GM19395 (cell line): ENCODE measurements at regions not wholly inside any gene's neighbourhood (a gene's known extent, or its start where the extent isn't known, plus 50 kb on each side); places are given as distances from the start of the nearest gene placed in this dataset.
"Not testable (repeated sequence)": the region's sequence is repeated elsewhere in the genome, so short reads cannot be mapped to it uniquely, and the experiment has no call there.

Experiments
- ATAC-seq: cut with Tn5 transposase; IDR thresholded peaks from one replicate; pipeline ENCODE4 v1.9.1; 2021; ENCODE audit warnings: mild to moderate bottlenecking, moderate library complexity; ENCODE audit not compliant: unreplicated experiment

GRCh38 chr6:92737983-92738382 lies 681.4 kb downstream of the EPHA7 start:
- no peak for ATAC-seq

- no peak for ATAC-seq
Observed at GRCh38 chr6:92723390-92723931, 695.9 kb downstream of the EPHA7 start.

GRCh38 chr6:92719773-92720172 lies 699.6 kb downstream of the EPHA7 start:
- no peak for ATAC-seq

DNA sequence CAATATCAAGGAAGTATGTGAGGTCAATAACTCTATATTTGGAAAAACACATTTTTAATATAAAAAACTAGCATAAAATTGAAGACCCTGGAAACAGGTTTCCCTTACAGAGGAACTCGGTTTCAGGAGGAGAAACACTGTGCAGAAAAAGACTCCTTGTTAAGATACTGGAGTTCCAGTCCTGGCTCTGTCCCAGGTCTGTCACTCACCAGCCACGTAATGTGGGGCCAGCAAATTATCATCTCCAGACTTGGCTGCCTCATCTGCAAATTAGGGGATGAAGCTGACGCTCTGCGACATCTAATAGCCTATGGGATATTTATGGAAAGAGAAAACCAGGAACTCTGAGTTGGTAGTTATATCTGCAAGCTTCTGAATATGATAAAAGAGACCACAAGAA lies 702.7 kb downstream of the EPHA7 start:
- ATAC-seq, result no peak

DNA sequence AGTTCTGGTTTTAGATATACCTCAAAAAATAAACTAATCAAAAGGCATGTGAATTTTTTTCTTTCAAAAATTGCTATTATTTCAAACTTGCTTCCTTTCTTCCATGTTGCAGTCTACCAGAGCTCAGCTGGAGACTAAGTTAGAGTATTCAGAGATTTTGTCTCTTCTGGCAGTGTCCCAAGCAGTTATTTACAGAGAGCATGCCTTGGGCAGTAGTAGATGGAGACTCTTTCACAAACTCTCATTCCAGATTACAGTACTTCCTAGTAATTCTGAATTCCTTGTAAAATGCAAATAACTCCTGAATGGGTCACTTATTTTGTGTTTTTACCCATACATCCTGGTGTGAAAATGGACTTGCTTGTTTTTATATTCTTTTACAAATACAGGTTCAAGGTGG lies 703.4 kb downstream of the EPHA7 start:
- no peak for ATAC-seq

- no peak for ATAC-seq
Observed at GRCh38 chr6:92714346-92714745, 705.0 kb downstream of the EPHA7 start.

DNA sequence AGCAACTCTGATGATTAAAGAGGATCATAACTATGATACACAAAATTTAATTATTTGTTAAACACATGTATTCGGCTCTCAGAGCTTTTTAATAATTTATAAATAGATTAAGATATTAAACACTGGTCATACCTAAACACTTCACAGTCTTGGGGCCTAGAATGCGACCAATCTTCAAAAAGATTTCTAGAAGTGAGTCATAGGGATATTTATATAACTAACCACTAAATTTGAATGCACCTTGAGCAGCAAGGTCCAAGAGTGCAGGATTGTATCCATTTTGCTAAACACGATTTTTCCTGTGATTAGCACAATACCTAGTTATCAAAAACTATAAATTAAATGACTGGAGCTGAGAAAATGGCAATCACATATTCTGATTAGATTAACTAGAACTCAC lies 709.3 kb downstream of the EPHA7 start:
- no peak for ATAC-seq

DNA sequence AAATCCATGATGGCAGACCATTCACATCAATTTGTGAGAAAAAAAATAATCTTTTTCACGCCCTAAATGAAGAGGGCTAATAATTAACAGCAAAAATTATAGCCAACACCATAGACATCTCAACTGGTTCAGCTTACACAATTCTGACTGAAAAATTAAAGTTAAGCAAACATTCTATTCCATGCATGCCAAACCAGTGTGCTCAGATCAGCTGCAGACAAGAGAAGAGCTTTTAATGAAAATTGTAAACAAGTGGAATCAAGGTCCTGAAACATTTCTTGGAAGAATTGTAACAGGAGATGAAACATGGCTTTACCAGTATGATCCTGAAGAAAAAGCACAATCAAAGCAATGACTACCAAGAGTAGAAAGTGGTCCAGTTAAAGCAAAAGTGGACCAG lies 710.4 kb downstream of the EPHA7 start:
- no peak for ATAC-seq

DNA sequence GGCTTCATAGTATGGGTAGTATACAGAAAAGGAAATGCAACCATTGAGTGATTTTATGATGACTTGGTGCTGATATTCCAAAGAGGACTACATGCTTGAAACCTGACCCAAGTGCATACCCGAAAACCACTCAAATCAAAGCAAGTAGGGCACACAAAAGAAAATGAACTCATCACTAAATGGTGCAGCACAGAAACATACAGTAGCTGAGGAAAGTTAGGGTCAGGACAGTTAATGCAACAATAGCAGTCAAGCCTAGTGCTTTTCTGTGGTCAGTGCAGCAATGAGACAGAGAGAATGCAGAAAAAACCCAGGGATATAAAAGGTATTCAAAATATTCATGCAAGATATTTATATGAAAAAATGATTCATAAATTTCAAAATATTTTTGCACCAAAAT lies 711.1 kb downstream of the EPHA7 start:
- ATAC-seq, result no peak

GRCh38 chr6:92706976-92707375 lies 712.4 kb downstream of the EPHA7 start:
- ATAC-seq, result no peak

DNA sequence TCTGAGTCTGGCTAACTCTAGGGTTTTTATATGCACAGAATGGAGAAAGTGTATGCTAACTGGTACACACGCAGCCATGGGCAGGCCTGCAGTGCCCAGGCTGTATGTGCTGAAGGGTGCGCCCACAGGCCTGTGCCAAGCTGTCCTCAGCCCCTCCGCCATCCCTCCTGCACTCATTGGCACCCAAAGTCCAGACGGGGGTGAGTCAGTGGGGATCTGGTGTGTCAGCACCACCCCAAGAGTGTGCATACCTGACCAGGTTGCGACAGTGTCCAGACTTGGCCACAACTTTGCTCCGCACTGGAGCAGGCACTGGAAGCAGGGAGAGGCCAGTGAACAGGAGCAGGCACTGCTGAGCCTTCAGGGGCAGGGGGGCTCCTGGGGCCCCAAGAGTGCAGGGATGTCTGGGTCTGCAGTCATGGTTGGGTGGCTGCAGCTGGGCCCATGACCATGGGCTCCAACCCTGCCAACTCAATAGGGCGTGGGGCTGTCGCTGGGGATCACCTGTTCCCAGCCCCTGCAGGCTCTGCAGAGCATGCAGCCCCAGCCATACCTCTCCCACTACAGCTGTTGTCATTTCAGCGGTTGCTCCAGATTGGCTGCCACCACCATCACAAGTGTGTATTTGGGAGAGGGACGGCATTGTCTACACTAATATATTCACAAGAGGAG lies 717.8 kb downstream of the EPHA7 start:
- ATAC-seq, result no peak

DNA sequence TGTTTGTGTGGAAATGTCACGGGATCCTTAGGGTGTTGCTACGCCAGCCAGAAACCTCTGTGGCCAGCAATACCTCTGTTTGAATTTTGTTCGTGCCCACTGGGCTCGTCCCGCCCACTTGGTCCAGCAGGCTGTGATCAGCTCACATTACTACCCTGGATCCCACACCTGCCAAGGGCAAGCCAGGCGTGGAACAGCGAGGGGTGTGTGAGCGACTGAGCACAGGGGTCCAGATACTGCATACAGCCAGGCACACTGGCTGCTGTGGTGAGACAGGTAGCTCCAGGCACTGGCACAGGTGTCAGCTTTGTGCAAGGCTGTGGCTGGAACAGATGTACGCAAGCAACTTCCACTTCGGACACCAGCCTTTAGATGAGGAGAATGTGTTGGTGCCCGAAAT lies 718.9 kb downstream of the EPHA7 start:
- no peak for ATAC-seq

GRCh38 chr6:92690997-92691599 lies 728.3 kb downstream of the EPHA7 start:
- no peak for ATAC-seq

DNA sequence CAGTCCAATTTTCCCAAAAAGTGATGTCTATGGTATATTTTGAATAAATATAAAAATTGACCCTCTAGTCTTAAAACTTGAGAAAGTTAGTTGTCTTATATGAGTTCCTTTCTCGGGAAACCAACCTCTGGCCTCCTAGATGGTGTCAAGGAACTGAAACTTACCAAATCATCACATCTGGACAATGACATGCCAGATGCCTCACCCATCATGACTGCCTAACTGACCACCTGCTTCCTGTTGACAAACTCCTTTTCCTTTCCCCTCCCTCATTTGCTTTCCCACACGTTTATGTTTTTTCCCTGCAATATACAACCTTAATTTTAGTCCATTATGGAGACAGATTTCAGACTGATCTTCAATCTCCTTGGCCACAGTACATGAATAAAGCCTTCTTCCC lies 731.0 kb downstream of the EPHA7 start:
- ATAC-seq, result no peak

GRCh38 chr6:92687278-92687677 lies 732.1 kb downstream of the EPHA7 start:
- ATAC-seq, result no peak

GRCh38 chr6:92684386-92684785 lies 735.0 kb downstream of the EPHA7 start:
- ATAC-seq, result no peak

DNA sequence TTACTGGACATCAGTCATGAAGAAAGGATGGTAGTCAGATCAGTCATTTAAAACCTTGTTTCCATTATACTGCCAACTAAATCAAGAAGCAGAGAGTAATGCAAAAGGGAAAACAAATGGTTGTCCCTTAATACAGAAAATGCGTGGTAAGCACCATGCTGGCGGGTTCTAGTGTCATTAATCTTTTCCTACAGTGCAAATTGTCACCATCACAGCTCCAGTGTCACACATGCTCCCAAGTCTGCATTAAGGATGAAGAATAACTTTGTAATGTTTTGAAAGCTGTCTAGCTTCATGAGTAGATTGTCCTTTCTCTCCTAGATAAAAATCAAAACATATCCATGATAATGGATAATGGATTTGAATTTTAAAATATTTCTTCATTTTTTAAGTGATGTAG lies 735.6 kb downstream of the EPHA7 start:
- ATAC-seq, result no peak

DNA sequence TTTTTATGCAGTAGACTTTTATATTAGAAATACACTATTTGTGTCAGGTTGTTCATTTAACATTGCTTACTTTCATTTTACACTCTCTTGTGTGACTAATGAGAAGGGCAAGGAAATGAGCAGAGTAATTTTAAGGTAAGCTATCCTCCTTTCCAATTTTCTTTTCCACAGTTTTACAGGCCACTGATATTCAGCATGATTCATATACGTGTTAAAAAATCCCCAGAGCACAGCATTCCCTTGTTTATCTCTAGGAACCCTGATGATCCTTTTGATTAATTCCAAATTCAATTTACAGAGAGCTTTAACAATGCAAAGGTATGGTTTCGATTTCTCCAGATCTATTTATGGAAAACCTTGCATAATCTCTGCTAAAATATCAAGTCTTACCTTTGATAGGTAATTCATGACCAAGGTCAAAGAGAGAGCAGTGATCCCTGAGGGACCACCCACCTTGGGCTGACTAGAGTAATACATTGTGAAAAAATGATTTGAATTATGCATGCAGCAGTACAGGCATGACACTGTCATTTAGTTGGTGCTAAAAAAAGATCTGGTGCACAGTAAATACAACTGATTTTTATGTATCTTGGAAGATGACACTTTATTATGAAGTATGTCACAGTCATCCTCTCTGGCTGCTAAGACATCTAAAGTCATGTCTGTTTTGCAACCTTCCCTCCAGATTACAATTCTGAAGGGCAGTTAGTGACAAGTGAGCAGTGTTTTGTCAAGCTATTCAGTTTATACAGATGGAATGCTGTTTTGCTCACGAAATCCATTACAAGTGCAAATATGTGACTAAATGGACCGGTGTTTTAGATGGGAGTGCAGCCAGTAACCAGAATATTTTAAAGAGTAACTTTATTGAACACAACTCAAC lies 736.6 kb downstream of the EPHA7 start:
- ATAC-seq, result no peak

- no peak for ATAC-seq
Observed at GRCh38 chr6:92681401-92681800, 738.0 kb downstream of the EPHA7 start.

DNA sequence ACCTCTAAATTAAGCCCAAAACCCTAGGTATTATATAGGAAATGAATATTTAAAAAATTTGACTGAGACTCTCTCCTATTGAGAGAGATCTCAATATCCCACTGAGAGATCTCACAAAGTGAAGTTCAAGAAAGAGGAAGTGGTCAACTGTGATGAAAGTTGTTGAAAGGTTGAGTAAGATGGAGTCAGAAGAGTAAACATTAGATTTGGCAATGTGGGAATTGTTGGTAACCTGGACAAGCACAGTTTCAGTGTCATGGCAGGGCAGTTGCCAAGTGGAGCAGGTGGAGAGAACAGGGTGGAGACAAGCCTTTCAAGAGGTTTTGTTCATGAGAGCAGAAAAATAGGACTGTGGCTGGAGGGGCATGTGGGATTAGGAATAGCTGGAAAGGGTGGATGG lies 747.9 kb downstream of the EPHA7 start:
- not testable (repeated sequence) for ATAC-seq

DNA sequence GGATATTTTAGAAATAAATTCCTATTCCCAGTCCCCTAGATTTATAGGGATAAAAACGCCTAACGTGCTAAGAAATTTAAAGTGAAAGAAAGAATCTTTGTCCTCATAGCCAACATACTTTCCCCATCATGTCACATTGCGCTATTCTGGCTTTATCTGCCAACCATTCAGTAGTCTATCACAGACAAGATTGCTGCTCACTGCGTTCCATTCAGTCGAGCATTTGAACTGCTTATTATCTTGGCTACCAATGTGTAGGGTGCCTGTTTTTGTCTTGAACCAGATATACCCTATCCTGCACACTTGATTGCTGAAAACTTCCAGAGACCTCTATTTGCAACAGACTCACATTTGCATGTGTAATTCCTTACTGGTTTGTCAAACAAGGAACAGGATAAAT lies 751.5 kb downstream of the EPHA7 start:
- no peak for ATAC-seq
